ENCODE measurements at regions not wholly inside any gene's neighbourhood (a gene's known extent, or its start where the extent isn't known, plus 50 kb on each side); places are given as distances from the start of the nearest gene placed in this dataset.

GRCh38 chr3:162641317-162641716, 1144.7 kb downstream of the OTOL1 start (continued):
- TF ChIP-seq, protein P1, sequence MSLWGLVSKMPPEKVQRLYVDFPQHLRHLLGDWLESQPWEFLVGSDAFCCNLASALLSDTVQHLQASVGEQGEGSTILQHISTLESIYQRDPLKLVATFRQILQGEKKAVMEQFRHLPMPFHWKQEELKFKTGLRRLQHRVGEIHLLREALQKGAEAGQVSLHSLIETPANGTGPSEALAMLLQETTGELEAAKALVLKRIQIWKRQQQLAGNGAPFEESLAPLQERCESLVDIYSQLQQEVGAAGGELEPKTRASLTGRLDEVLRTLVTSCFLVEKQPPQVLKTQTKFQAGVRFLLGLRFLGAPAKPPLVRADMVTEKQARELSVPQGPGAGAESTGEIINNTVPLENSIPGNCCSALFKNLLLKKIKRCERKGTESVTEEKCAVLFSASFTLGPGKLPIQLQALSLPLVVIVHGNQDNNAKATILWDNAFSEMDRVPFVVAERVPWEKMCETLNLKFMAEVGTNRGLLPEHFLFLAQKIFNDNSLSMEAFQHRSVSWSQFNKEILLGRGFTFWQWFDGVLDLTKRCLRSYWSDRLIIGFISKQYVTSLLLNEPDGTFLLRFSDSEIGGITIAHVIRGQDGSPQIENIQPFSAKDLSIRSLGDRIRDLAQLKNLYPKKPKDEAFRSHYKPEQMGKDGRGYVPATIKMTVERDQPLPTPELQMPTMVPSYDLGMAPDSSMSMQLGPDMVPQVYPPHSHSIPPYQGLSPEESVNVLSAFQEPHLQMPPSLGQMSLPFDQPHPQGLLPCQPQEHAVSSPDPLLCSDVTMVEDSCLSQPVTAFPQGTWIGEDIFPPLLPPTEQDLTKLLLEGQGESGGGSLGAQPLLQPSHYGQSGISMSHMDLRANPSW (CRISPR knock-in tag; conservative IDR thresholded peaks at IDR 0.05; ENCODE audit: low read depth), result no peak
- TF ChIP-seq CREB1 (CRISPR knock-in tag; IDR thresholded peaks at IDR 0.05), result no peak
- no peak for TF ChIP-seq GABPB1 (CRISPR knock-in tag; IDR thresholded peaks at IDR 0.05)
- TF ChIP-seq, protein P2, sequence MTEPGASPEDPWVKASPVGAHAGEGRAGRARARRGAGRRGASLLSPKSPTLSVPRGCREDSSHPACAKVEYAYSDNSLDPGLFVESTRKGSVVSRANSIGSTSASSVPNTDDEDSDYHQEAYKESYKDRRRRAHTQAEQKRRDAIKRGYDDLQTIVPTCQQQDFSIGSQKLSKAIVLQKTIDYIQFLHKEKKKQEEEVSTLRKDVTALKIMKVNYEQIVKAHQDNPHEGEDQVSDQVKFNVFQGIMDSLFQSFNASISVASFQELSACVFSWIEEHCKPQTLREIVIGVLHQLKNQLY (CRISPR knock-in tag; IDR thresholded peaks at IDR 0.05), result no peak

GRCh38 chr3:162641907-162642306, 1145.3 kb downstream of the OTOL1 start:
- TF ChIP-seq SMAD3 (CRISPR knock-in tag; IDR thresholded peaks at IDR 0.05; ENCODE audit: borderline replicate concordance) (no peak), ZNF396 (CRISPR knock-in tag; IDR thresholded peaks at IDR 0.05; ENCODE audit: borderline replicate concordance) (no peak), ETV6 (CRISPR knock-in tag; IDR thresholded peaks at IDR 0.05) (no peak), ELF4 (CRISPR knock-in tag; IDR thresholded peaks at IDR 0.05; ENCODE audit: low read depth) (no peak), SP1 (CRISPR knock-in tag; conservative IDR thresholded peaks at IDR 0.05) (no peak), ZNF263 (CRISPR knock-in tag; IDR thresholded peaks at IDR 0.05; ENCODE audit: low read depth) (no peak), NFE2L1 (CRISPR knock-in tag; IDR thresholded peaks at IDR 0.05) (no peak), CDX4 (CRISPR knock-in tag; IDR thresholded peaks at IDR 0.05; ENCODE audit: borderline replicate concordance) (no peak), FOXP1 (CRISPR knock-in tag; IDR thresholded peaks at IDR 0.05; ENCODE audit: borderline replicate concordance) (no peak), CBFB (CRISPR knock-in tag; IDR thresholded peaks at IDR 0.05; ENCODE audit: low read depth) (no peak), ZNF232 (CRISPR knock-in tag; IDR thresholded peaks at IDR 0.05) (no peak)
- TF ChIP-seq, protein P1 (CRISPR knock-in tag; conservative IDR thresholded peaks at IDR 0.05; ENCODE audit: low read depth), result no peak
- TF ChIP-seq, protein P3, sequence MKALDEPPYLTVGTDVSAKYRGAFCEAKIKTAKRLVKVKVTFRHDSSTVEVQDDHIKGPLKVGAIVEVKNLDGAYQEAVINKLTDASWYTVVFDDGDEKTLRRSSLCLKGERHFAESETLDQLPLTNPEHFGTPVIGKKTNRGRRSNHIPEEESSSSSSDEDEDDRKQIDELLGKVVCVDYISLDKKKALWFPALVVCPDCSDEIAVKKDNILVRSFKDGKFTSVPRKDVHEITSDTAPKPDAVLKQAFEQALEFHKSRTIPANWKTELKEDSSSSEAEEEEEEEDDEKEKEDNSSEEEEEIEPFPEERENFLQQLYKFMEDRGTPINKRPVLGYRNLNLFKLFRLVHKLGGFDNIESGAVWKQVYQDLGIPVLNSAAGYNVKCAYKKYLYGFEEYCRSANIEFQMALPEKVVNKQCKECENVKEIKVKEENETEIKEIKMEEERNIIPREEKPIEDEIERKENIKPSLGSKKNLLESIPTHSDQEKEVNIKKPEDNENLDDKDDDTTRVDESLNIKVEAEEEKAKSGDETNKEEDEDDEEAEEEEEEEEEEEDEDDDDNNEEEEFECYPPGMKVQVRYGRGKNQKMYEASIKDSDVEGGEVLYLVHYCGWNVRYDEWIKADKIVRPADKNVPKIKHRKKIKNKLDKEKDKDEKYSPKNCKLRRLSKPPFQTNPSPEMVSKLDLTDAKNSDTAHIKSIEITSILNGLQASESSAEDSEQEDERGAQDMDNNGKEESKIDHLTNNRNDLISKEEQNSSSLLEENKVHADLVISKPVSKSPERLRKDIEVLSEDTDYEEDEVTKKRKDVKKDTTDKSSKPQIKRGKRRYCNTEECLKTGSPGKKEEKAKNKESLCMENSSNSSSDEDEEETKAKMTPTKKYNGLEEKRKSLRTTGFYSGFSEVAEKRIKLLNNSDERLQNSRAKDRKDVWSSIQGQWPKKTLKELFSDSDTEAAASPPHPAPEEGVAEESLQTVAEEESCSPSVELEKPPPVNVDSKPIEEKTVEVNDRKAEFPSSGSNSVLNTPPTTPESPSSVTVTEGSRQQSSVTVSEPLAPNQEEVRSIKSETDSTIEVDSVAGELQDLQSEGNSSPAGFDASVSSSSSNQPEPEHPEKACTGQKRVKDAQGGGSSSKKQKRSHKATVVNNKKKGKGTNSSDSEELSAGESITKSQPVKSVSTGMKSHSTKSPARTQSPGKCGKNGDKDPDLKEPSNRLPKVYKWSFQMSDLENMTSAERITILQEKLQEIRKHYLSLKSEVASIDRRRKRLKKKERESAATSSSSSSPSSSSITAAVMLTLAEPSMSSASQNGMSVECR (CRISPR knock-in tag; IDR thresholded peaks at IDR 0.05; ENCODE audit: borderline replicate concordance), result no peak

More at GRCh38 chr3:162641907-162642306, 1145.3 kb downstream of the OTOL1 start:
- CTCF ChIA-PET, result no interaction called here
- H3K4me1 Mint-ChIP-seq, result no peaks in the 10 kb centered on the region
- H3K36me3 Mint-ChIP-seq, result peaks cover 50% of the 10 kb centered on the region
- H3K27ac Mint-ChIP-seq, result no peak overlapping the region
- POLR2A ChIA-PET, result no interaction called here
- DNase-seq (ENCODE audit: low spot score), result no peak
- ATAC-seq, result no peak
- H3K27me3 Mint-ChIP-seq (ENCODE audit: low read depth), result no peaks in the 10 kb centered on the region; the same call in 1 of the 2 replicates
- no peak overlapping the region for H3K4me3 Mint-ChIP-seq
- peaks cover 49% of the 10 kb centered on the region for H3K9me3 Mint-ChIP-seq

Data from WTC11 (cell line).